Fibroblast of peridontal ligament (primary cell): ENCODE measurements at regions not wholly inside any gene's neighbourhood (a gene's known extent, or its start where the extent isn't known, plus 50 kb on each side); places are given as distances from the start of the nearest gene placed in this dataset.

Source experiments
- DNase-seq: peaks from one replicate; pipeline ENCODE4 v3.0.0-alpha.2; 2010; ENCODE audit errors: extremely low read depth

DNA sequence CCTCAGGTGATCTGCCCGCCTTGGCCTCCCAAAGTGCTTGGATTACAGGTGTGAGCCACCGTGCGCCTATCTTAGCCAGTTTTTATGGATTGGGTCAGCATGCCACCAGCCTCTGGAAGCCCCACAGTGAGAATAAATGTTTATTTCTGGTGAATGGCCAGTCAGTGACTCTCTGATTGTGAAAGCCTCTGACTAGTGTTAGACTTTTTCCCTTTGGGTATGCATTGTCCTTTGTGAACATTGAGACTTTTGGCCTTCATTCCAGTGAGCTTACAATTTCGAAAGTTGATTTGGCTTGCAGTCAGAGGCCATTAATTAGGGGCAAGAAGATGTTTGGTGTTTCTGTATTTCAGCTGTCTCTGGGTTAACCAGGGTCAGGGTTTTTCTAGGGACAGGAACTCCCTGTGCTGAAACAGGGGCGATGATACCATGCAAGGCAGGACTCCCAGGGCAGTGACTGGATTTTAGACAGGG lies 274.5 kb upstream of the C2CD4B start:
- peak; percentile 58 for DNase-seq

DNA sequence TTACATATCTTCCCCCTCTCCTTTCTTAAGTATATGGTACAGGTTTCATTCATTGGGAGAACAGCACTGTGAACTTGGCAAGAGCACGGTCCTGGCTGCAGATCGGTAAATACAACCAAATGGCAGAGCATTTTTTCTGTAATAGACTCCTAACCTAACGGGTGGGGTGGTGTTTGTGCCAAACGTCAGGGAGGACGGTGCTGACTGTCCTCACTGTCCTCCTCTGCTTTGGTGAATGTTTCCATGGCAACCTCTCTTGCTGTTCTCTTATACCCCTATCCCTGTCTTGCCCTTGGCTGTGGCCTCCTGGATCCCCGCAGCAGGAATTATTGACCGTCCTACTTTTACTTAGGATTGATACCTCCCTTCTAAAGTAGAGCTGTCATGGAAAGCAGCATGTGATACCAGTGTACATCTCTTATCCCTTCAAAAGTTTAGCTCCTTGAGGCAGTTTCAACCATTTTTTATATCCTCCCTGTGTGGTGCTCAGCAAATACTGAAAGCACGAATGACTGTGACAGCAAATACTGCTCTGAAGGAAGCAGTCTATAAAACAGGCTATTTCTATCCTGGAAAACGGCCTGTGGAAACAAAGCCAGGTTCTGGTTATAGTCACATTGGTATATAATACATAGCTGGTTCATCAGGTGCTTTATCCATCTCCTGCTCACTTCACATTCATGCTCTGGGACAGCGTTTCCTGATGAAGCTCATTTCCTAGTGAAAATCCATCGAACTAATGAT lies 275.4 kb upstream of the C2CD4B start:
- no peak for DNase-seq

DNA sequence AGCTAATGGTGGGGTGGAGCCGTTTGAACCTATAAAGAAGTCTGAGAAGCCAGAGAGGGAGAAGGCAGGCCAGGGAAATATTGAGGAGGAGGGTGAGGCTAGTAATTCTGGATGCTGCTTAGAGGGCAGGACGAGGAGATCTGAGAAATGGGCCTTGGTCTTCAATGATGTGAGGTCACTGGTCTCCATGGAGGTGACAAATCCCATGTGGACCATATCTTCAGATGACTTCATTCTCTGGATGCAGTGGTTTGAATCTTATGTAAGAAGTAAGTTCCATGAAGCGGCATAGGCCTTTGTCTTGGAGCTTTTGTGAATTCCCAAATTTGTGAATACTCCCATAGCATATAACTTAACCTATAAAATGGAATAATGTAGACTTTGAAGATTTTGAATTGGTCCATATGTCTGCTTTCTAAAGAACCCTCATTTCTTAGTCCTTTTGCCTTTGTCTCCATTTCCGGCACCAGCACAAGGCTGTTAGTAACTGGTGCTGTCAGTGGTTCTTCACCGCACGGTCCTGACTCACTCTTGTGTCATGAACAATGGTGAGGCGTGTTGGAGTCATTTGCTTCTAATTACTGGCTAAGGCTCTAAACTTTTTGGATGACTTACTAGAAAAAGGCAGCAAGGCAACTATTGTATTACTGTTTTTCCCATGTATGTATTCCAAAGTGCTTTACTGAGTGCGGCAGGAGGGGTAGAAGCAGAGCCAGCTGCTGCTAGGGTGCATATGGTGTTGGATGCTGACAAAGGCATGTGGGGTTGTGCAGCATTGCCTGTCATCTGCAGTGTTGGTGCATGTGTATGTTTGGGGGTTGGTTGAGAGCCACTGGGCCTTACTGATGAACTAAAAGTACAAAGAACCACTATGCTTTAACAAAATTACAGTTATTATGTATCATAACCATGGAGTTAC lies 279.3 kb upstream of the C2CD4B start:
- peak; percentile 99 for DNase-seq

DNA sequence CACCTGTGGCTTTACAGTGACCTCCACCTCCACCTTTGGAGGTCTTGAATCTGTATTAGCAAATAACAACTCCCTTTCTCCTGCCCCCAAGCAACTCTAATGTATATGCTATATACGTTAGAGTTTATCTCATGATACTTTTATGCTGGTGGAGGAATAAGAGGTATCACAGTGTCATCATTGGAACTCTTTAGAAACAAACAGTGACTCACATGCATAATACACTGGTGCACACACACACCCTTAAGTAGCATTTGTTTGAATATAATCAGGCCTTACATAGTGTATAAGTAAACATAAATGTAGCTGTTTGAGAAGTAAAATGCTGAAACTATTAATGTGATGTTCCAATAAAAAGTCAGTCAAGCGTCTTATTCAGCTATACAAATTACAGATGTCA lies 280.2 kb upstream of the C2CD4B start:
- peak; percentile 34 for DNase-seq

DNA sequence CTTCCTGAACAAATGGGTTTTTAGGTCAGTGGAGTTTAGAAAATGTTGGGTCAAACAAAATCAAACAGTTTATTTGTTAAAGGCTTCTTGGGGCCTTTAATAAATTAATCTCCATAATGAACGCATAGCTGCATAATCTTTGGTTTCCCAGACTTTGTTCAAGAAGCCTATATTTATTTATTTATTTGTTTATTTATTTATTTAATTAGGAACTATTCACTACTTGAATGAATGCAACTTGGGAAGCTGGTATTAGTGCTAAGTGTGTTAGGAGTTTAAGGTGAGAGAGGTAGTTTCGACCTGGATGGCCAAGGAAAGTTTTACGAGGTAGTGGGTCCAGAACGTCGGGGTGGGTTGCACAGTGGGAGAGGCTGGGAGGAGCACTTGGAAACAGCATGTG lies 281.9 kb upstream of the C2CD4B start:
- DNase-seq: no peak

DNA sequence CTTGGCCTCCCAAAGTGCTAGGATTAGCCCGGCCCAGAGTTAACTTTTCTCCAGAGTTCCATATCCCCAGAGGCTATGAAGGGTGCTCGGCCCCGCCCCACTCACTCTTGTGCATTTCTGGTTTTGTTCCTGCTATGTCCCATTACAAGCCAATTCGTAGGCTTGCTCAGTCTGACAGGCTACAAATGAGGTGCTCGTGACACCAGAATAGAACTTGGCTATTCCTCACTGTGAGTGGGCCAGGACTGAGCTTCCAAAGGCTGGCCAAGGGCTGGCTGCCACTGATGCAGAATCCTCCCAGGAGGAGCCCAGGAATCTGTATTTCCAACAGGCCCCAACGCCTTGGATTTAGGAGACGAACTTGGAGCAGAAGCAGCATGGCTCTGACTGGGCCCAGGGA lies 282.7 kb upstream of the C2CD4B start:
- no peak for DNase-seq

DNA sequence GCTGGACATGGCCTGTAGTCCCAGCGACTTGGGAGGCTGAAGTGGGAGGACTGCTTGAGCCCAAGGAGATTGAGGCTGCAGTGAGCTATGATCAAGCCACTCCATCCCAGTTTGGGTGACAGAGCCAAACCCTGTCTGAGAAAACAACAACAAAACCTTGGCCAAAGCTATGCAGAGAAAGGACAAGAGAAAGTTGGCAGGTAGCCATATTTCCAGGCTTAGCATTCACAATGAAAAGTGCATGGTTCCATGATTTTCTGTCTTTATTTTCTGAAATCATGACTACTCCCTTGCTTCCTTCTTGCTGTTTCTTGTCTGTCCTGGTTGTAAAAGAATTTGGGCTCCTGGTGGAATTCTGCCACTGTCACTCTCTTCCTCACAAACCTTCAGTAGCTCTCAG lies 284.6 kb upstream of the C2CD4B start:
- no peak for DNase-seq

DNA sequence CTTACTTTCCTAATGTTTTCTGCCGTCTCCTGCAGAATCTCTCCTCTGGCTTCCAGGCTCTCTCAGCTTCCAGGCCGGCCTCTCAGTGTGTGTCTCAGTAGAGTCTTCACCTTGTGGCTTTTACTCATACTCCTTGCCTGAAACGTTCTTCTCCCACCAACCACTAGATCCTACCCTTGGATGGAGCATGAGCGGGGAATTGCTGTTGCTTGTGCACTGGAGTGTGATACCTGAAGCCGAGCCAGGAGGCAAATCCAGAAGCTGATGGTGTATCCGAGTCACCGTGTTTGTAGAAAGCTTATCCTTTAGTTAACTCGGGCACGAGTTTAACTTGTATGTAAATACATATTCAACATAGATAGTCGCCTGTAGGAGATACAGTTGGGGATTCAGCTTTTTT lies 285.0 kb upstream of the C2CD4B start:
- no peak for DNase-seq

DNA sequence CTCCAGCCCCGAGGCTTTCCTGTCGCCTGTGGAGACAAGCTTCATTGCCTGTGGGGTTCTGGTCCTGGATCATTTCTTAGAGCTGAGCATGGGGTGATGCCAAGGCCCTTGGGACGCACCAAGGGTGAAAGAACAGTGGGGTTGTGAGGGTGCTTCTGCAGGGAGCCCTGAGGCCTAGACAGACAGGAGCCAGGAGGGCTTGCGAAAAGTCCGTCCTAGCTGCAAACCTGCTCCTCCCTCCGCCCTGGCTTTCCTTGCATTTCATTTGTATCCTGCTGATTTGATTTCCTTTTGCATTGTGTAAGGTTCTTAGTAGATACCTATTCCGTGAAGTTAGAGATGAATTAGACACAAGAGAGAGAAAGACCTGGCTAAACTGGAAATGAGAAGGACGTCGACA lies 286.9 kb upstream of the C2CD4B start:
- DNase-seq: no peak

DNA sequence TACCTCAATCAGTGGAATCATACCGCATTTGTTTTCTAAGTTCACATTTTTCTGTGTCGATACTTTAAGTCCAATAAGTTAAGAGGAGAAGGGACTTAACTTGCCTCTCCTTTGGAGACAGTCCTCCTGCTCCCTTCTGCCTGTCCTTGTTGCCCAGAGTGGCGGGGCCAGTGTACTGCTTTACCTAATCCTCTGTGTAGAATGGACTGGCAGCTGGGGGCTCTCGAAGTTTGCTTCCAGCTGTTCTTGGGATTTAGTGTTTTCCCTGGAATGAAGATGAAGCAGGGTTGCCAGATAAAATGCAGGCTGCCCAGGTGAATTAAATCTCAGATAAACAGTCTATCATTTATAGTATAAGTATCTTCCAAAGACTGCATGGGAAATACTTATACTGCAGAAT lies 287.6 kb upstream of the C2CD4B start:
- no peak for DNase-seq

DNA sequence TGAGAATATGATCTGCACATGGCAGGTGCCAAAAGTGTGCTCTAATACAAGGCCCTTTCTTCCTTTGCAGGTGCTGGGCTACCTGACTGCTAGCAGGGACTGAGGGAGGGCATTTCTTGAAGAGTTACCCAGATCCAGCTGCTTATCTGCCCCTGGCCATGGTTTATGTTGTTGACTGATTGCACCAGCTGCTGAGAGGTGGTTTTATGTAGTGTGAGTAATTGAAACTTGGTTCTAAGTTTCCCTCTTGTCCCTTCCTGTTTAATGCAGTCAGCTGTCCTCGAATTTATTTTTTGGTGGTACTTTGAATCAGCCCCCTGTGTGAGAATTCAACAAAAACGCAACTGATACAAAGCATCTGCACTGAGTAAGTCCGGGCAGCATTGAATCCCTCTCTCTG lies 288.3 kb upstream of the C2CD4B start:
- no peak for DNase-seq

DNA sequence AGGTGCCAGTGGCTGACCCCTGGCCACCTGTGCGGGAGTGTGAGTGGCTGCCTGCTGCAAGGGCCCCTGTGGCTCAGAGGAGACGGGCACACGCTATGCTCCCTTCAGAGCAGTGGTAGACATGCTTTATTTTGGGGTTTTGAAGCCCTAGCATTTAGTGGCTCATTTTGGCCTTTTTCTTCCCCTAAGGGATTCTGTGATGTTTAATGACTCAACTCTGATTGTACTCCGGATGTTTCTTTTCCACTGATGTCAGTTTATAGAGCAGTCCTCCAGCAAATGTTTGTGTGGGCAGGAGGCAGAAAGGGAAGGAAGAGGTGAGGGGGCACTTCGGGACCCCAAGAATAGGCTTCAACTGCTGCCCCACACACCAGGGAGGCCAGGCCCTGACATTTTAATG lies 288.9 kb upstream of the C2CD4B start:
- DNase-seq: peak; percentile 73

DNA sequence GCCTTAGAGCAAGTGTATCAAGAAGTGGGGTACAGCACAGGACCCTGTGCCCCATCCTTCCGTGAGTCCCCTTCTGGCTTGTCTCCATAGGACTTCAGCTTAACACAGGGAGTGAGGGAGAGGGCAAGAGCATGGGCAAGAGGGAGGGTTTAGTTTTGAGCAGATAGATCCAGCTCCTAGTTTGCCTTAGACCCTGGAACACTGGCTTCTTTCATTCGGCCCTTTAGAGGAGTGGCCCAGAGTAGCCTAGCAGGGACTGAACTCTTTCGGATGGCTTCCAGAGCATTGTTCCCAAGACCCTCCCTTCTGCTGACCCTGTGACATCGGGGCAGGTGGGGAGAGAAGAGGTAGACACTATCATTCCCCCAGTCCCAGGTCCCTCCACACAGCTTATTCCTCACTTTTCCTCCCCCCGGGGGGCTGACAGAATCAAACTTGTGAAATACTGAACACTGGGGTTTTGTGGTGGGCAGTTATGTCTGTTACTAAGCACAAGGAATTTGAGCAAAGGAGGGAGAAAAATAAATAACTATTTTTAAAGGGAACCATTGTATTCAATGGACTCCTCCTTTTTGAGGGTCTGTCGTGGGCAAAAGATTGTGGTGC lies 289.6 kb upstream of the C2CD4B start:
- DNase-seq: peak; percentile 53

DNA sequence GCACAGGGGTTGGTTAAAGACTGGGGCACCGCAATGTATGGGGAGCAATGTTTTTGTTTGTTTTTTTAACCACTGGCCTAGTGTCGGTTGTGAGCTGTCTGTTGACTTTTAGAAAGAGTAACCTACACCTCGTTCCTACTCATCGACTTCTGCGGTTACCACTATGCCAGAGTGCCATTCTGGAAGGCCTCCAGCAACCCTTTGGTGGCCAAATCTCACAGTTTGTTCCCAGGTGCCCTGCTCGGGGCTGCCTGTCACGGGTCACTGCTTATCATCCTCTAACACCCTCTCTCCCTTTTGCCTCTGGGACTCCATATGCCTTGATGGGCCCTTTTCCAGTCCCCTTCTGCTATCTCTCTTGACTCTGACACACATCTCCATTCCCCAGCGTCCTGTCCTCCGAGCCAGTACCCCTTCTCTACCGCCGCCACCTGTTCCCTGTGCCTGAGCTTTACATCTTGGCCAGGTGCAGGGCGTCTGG lies 290.4 kb upstream of the C2CD4B start:
- no peak for DNase-seq

DNA sequence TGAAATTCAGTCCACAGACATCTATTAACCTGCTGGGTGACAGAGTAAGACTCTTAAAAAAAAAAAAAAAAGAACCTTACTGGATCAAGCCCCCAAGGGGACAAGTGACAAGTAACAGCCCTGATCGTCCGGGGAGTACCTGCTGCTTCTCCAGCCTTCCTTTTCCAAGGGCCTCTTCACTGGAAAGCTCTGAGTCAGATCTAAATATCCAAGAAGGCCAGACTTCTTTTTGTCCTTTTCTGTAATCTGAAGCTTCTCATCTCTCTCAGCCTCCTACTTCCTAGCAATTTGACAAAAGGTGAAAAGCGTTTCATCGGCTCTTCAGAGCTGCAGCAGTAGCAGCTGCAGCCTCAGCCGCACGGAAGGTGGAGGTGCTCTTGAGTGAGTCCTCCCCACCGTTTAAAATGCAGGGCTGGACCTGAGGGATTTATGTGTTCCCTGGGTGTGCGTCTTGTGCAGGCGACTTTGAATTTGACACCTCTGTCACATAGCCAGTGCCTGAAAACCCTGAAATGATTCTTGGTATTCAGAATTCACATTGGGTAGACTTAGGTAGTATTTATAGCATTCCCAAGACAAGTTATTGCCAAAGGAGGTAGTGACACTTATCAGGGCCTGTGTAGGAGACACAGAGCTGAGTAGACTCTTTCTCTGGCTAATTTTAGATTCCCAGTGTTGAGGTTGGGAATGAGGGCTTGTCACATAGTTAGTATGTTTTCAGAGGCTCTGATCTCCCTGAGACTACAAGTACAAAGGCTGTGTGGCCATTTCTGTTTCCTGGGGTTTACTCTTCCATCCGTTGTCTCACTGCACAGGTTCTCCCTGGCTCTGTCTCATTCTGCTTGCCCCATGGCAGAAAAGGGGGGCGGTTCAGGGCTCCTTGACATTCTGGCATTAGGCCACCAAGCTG lies 291.2 kb upstream of the C2CD4B start:
- DNase-seq: no peak

DNA sequence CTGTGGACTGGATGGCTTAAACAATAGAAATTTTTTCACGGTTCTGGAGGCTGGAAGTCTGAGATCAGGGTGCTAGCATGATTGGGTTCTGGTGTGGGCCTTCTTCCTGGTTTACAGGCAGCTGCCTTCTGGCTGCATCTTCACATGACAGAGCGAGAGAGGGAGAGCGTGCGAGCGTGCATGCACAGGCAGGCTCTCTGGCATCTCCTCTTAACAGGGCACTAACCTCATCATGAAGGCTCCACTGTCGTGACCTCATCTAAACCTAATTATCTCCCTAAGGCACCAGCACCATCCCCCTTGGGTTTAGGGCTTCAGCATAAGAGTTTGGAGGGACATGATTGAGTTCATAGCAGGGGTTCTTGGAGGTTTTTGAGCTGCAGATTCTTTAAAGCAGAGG lies 292.0 kb upstream of the C2CD4B start:
- DNase-seq: no peak

DNA sequence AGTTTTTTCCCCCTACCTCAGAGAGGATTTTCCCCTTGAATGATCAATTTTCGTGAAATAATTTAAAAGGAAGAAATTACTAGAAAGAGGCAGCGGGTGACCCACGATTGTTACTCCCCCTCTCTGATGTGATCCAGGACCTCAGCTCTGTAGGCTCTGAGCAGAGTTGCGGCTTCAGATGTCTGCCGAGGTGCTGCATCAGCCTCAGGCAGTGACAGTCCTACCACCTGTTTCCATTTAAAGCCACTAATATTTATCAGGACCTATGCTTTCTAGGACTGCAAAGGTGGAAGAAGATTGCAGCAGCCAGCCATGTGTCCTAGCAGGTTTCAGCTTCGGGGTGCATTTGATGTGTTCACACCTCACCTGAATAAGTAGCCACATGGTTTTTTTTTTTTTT lies 294.8 kb upstream of the C2CD4B start:
- no peak for DNase-seq

DNA sequence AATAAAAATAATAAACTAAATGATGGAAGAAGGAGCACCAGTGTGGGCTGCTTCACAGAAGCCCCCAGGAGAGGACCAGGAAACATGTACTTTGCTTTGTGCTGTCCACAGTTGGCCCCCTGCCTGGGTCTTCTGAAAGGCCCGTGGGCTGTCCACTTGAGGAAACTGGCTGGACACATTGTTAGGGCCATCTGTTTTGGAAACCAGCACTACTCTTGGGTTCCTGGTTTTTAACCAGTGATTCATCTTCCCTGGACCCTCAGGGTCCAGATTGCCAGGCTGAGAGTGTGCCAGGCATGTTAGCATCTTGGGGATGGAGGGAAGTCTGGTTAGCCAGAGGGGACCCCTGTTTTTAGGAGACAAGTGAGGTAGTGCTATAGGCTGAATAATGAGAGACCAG lies 297.2 kb upstream of the C2CD4B start:
- DNase-seq: no peak

DNA sequence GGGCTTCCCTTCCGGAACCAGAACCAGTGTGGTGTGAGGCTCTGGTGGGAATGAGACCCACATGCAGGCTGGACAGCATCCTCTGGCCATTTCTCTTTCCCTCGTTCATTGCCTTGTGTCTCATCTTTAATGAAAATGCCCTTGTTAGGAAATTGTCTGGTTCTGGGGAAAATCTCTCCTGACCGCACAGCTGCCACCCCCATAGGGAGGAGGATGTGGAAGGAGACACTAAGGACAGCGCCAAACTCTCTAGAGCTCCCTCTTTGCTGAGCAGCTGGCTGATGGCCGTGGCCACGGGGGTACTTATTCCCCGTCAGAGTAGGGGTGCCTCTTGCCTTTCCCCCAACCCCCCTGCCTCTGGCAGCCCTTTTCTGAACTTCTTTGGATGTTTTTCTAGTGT lies 297.6 kb upstream of the C2CD4B start:
- DNase-seq: peak; percentile 41

DNA sequence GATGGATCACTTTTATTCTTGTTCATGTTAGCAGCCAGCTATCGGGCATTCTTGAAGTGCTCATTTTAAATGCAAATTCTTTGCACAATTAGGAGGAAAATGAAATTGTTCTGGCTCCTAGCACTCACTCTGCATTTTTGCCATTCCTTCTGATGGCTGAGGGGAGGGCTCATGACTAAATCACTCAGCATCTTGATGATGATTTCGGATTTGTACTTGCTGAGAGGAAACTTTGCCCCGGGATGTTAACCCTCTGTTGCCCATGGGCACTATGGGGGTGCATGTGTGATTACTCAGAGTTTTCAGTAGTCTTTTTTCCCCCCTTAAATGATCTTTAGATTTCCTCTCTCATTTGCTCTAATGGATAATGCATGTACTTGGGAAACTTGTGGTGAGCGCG lies 299.6 kb upstream of the C2CD4B start:
- DNase-seq: peak; percentile 73

DNA sequence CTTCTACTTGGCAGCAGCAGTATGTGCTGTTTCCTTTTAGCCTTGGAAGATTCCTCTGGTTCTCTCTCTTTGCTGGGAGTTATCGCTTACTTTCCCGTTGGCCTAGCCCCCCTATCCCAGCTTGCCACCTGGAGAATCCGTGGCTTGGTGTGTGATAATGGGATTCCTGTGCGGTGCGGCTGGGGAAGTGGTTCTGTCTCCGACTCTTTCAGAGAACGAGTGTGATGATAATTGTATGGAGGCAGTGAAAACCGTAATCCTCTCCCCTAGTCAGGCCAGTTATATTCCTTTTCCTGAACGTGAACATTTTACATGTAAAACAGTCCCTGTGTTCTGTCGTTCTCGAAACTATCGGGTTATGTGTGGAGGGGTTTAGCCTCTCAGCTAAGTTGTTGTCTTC lies 300.1 kb upstream of the C2CD4B start:
- DNase-seq: no peak
